ENCODE measurements at regions not wholly inside any gene's neighbourhood (a gene's known extent, or its start where the extent isn't known, plus 50 kb on each side); places are given as distances from the start of the nearest gene placed in this dataset.

DNA sequence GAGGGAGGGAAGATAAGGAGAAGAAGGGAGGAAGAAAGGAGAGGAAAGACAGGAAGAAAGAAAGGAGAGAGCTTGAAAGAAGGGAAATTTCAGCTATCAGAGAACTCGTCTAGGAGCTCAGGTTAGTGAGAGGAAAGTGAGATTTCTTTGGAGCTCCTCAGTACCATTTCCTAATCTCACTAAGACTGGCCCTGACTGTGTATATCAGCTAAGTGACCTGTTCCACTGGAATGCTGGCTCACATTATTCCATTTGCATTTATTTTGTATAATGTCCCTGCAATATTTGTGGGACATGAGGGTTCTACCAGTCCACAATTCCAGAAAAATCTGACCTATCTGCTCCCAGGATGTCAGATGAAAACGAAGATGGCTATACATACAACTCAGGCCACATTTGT is 114.7 kb upstream of the CELF2 start:
- Histone ChIP-seq H3K4me2 (ENCODE audit: control insufficient read depth, insufficient read depth) (no peak overlapping the region), H3K36me3 (ENCODE audit: control insufficient read depth in 2 of 2, insufficient read depth in 2 of 2, low read length in 1 of 2) (no peaks in the 10 kb centered on the region), H3K27me3 (replicated peaks in 1 of 2; ENCODE audit: control insufficient read depth in 2 of 2, insufficient read depth in 2 of 2, low read length in 1 of 2) (no peaks in the 10 kb centered on the region; a peak in 1 of 4 replicates), H3K4me3 (no peak overlapping the region), H2AFZ (ENCODE audit: control insufficient read depth, low read depth, low read length) (no peak overlapping the region), H3K9ac (ENCODE audit: control insufficient read depth, insufficient read depth, low read length) (no peak overlapping the region), H3K4me1 (ENCODE audit: control insufficient read depth, insufficient read depth, low read length) (no peaks in the 10 kb centered on the region), H4K20me1 (ENCODE audit: control insufficient read depth, insufficient read depth) (no peaks in the 10 kb centered on the region), H3K27ac (ENCODE audit: control insufficient read depth, insufficient read depth) (no peak overlapping the region), H3K9me3 (replicated peaks; ENCODE audit: control insufficient read depth, insufficient read depth, low read length) (no peaks in the 10 kb centered on the region; the same call in 2 of the 3 replicates), H3K79me2 (ENCODE audit: control insufficient read depth, insufficient read depth, low read length) (no peaks in the 10 kb centered on the region)
- ATAC-seq (no peak), DNase-seq (ENCODE audit: low read depth, low spot score) (no peak), FAIRE-seq (no peak)
- ChIA-PET RAD21 (ENCODE audit: unreplicated experiment) (no interaction called here), CTCF (no interaction called here), POLR2A (no interaction called here), SMC1A (ENCODE audit: uncharacterized antibody, unreplicated experiment) (no interaction called here)
- intact Hi-C loops (cut with micrococcal nuclease; ENCODE audit: unreplicated experiment), result no loop called here
- 5% methylated on average over 2 of the region's 2 CpGs for WGBS (ENCODE audit: insufficient coverage, insufficient replicate concordance, low lambda C conversion rate, missing lambda C conversion rate)
- BruUV-seq (replicated peaks), result no TSS peak
- in situ Hi-C loops (cut with MboI), result no loop called here
- no peak for TF ChIP-seq STAT3 (IDR thresholded peaks at IDR 0.05; ENCODE audit: low read depth, low read length)
- no peak for TF ChIP-seq JUND (IDR thresholded peaks at IDR 0.05; ENCODE audit: low read depth, low read length)
- no peak for TF ChIP-seq EZH2 (IDR thresholded peaks at IDR 0.05; ENCODE audit: borderline replicate concordance, control insufficient read depth, low read depth, low read length)
- TF ChIP-seq ZNF274 (IDR thresholded peaks at IDR 0.05; ENCODE audit: insufficient read depth, insufficient read length), result no peak
- TF ChIP-seq CHD1 (IDR thresholded peaks at IDR 0.05; ENCODE audit: low read depth, low read length), result no peak
- no peak for TF ChIP-seq SIN3A (IDR thresholded peaks at IDR 0.05; ENCODE audit: low read depth, low read length)
- TF ChIP-seq CHD4 (IDR thresholded peaks at IDR 0.05), result no peak
- TF ChIP-seq, protein P1, sequence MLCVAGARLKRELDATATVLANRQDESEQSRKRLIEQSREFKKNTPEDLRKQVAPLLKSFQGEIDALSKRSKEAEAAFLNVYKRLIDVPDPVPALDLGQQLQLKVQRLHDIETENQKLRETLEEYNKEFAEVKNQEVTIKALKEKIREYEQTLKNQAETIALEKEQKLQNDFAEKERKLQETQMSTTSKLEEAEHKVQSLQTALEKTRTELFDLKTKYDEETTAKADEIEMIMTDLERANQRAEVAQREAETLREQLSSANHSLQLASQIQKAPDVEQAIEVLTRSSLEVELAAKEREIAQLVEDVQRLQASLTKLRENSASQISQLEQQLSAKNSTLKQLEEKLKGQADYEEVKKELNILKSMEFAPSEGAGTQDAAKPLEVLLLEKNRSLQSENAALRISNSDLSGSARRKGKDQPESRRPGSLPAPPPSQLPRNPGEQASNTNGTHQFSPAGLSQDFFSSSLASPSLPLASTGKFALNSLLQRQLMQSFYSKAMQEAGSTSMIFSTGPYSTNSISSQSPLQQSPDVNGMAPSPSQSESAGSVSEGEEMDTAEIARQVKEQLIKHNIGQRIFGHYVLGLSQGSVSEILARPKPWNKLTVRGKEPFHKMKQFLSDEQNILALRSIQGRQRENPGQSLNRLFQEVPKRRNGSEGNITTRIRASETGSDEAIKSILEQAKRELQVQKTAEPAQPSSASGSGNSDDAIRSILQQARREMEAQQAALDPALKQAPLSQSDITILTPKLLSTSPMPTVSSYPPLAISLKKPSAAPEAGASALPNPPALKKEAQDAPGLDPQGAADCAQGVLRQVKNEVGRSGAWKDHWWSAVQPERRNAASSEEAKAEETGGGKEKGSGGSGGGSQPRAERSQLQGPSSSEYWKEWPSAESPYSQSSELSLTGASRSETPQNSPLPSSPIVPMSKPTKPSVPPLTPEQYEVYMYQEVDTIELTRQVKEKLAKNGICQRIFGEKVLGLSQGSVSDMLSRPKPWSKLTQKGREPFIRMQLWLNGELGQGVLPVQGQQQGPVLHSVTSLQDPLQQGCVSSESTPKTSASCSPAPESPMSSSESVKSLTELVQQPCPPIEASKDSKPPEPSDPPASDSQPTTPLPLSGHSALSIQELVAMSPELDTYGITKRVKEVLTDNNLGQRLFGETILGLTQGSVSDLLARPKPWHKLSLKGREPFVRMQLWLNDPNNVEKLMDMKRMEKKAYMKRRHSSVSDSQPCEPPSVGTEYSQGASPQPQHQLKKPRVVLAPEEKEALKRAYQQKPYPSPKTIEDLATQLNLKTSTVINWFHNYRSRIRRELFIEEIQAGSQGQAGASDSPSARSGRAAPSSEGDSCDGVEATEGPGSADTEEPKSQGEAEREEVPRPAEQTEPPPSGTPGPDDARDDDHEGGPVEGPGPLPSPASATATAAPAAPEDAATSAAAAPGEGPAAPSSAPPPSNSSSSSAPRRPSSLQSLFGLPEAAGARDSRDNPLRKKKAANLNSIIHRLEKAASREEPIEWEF (IDR thresholded peaks at IDR 0.05; ENCODE audit: insufficient replicate concordance, low read depth, low read length), result no peak
- TF ChIP-seq, protein P2, sequence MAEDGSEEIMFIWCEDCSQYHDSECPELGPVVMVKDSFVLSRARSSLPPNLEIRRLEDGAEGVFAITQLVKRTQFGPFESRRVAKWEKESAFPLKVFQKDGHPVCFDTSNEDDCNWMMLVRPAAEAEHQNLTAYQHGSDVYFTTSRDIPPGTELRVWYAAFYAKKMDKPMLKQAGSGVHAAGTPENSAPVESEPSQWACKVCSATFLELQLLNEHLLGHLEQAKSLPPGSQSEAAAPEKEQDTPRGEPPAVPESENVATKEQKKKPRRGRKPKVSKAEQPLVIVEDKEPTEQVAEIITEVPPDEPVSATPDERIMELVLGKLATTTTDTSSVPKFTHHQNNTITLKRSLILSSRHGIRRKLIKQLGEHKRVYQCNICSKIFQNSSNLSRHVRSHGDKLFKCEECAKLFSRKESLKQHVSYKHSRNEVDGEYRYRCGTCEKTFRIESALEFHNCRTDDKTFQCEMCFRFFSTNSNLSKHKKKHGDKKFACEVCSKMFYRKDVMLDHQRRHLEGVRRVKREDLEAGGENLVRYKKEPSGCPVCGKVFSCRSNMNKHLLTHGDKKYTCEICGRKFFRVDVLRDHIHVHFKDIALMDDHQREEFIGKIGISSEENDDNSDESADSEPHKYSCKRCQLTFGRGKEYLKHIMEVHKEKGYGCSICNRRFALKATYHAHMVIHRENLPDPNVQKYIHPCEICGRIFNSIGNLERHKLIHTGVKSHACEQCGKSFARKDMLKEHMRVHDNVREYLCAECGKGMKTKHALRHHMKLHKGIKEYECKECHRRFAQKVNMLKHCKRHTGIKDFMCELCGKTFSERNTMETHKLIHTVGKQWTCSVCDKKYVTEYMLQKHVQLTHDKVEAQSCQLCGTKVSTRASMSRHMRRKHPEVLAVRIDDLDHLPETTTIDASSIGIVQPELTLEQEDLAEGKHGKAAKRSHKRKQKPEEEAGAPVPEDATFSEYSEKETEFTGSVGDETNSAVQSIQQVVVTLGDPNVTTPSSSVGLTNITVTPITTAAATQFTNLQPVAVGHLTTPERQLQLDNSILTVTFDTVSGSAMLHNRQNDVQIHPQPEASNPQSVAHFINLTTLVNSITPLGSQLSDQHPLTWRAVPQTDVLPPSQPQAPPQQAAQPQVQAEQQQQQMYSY (CRISPR knock-in tag; IDR thresholded peaks at IDR 0.05), result no peak
- TF ChIP-seq, protein P3, sequence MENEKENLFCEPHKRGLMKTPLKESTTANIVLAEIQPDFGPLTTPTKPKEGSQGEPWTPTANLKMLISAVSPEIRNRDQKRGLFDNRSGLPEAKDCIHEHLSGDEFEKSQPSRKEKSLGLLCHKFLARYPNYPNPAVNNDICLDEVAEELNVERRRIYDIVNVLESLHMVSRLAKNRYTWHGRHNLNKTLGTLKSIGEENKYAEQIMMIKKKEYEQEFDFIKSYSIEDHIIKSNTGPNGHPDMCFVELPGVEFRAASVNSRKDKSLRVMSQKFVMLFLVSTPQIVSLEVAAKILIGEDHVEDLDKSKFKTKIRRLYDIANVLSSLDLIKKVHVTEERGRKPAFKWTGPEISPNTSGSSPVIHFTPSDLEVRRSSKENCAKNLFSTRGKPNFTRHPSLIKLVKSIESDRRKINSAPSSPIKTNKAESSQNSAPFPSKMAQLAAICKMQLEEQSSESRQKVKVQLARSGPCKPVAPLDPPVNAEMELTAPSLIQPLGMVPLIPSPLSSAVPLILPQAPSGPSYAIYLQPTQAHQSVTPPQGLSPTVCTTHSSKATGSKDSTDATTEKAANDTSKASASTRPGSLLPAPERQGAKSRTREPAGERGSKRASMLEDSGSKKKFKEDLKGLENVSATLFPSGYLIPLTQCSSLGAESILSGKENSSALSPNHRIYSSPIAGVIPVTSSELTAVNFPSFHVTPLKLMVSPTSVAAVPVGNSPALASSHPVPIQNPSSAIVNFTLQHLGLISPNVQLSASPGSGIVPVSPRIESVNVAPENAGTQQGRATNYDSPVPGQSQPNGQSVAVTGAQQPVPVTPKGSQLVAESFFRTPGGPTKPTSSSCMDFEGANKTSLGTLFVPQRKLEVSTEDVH (IDR thresholded peaks at IDR 0.05; ENCODE audit: low read depth, partially characterized antibody), result no peak
- no peak for TF ChIP-seq RB1 (IDR thresholded peaks at IDR 0.05; ENCODE audit: borderline replicate concordance)
- no peak for TF ChIP-seq HDAC6 (IDR thresholded peaks at IDR 0.05; ENCODE audit: unreplicated experiment)
- no peak for TF ChIP-seq KDM1A (IDR thresholded peaks at IDR 0.05; ENCODE audit: borderline replicate concordance)
- no peak for TF ChIP-seq ZNF622 (IDR thresholded peaks at IDR 0.05)
- TF ChIP-seq POU2F2 (IDR thresholded peaks at IDR 0.05; ENCODE audit: borderline replicate concordance, low read depth, low read length), result no peak
